ENCODE measurements at regions not wholly inside any gene's neighbourhood (a gene's known extent, or its start where the extent isn't known, plus 50 kb on each side); places are given as distances from the start of the nearest gene placed in this dataset.
A peak's percentile ranks its signal among the peaks of the same experiment; 100 is the strongest.

GRCh38 chr13:80177327-80177726, 163.6 kb downstream of the SPRY2 start:
- no peak for DNase-seq
- Histone ChIP-seq H3K9me3 (ENCODE audit: severe bottlenecking) (no peaks in the 10 kb centered on the region), H3K27ac (no peak overlapping the region), H3K36me3 (no peaks in the 10 kb centered on the region), H3K4me3 (ENCODE audit: low read depth, low read length) (no peak overlapping the region), H3K27me3 (ENCODE audit: insufficient read depth, low read depth, severe bottlenecking) (no peaks in the 10 kb centered on the region)
- TF ChIP-seq CTCF (IDR thresholded peaks at IDR 0.05; ENCODE audit: low read depth, low read length) = no peak

DNA sequence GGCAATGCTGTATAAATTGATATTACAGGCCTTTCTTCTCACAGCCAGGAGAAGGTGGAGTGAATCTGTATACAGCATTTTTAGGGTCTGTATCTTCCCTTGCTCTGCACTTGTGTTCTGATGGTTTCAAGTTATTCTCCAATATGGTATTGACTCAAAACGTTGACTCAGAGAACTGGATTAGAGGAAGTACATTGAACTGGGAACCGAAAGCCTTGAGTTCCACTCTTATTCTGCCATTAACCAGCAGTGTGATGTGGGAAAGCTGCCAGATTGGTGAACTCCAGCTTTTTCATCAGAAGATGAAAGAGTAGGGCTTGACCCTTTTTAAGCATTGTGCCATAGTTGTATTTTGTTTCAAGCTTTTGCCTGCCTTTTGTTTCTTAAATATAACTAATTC, 167.7 kb downstream of the SPRY2 start:
- Histone ChIP-seq H3K27ac (no peak overlapping the region), H3K27me3 (ENCODE audit: insufficient read depth, low read depth, severe bottlenecking) (no peaks in the 10 kb centered on the region), H3K9me3 (ENCODE audit: severe bottlenecking) (no peaks in the 10 kb centered on the region), H3K4me3 (ENCODE audit: low read depth, low read length) (no peak overlapping the region), H3K36me3 (no peaks in the 10 kb centered on the region)
- DNase-seq = no peak
- TF ChIP-seq CTCF (IDR thresholded peaks at IDR 0.05; ENCODE audit: low read depth, low read length) = no peak

DNA sequence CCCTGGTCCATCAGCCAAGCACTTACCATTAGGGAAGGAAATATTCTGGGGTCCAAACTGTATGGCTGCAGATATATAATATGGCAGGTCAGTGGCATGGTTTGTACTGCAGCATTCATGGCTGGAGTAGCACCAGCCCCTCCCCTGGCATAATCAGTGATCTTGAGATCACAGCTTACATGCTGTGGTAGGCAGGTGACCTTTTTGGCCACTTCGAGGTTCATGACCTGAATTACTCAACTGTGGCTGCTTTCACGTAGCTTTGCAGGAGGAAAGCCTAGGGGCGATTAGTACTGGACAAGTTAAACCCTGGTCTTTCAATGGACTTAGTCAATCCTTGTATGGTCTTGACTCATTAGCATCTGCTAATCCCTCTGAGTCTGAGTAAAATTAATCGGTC, 169.8 kb downstream of the SPRY2 start:
- Histone ChIP-seq H3K9me3 (ENCODE audit: severe bottlenecking) (no peaks in the 10 kb centered on the region), H3K4me3 (ENCODE audit: low read depth, low read length) (no peak overlapping the region), H3K27me3 (ENCODE audit: insufficient read depth, low read depth, severe bottlenecking) (no peaks in the 10 kb centered on the region), H3K27ac (no peak overlapping the region), H3K36me3 (no peaks in the 10 kb centered on the region)
- DNase-seq = peak; percentile 47
- TF ChIP-seq CTCF (IDR thresholded peaks at IDR 0.05; ENCODE audit: low read depth, low read length) = no peak

DNA sequence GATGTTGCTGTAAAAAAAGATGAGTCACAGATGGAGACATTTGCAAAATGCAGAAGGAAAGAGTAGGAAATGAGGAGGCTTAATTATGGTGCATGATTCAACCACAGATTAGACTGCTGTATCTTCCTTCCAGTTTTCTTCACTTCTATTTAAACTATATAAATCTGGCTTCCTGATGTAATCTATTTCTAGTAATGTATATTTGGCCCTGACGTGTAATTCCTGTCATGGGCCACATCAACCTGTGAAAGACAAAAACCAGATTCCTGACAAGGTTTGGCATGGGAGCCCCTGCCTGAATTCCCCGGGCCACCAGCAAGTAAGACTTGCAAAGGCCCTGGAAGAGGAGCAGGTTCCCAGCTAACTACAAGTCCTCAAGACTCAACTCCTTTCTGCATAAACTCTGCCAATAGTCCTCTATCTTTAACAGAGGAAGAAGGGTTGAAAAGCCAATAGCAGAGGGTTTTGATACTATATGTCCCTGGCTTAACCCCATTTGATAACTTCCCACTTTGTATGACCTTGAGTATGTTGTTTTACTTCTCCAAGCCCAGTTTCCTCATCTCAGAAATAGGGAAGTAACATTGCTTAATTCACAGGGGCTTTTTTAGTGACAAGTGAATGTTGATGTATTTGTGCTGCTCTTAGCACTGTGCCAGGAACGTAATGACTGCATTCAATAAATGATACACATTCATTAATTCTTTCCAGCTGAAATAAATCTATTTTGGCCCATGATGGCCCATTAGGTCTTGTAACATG, 172.7 kb downstream of the SPRY2 start:
- H3K27me3 ChIP-seq (ENCODE audit: insufficient read depth, low read depth, severe bottlenecking) = no peaks in the 10 kb centered on the region
- H3K36me3 ChIP-seq = no peaks in the 10 kb centered on the region
- no peak for DNase-seq
- H3K4me3 ChIP-seq (ENCODE audit: low read depth, low read length) = no peak overlapping the region
- H3K9me3 ChIP-seq (ENCODE audit: severe bottlenecking) = no peaks in the 10 kb centered on the region
- H3K27ac ChIP-seq = no peak overlapping the region
- TF ChIP-seq CTCF (IDR thresholded peaks at IDR 0.05; ENCODE audit: low read depth, low read length) = no peak

GRCh38 chr13:80166352-80166751, 174.6 kb downstream of the SPRY2 start:
- no peak overlapping the region for H3K4me3 ChIP-seq (ENCODE audit: low read depth, low read length)
- no peaks in the 10 kb centered on the region for H3K36me3 ChIP-seq
- DNase-seq = no peak
- no peak for TF ChIP-seq CTCF (IDR thresholded peaks at IDR 0.05; ENCODE audit: low read depth, low read length)
- H3K9me3 ChIP-seq (ENCODE audit: severe bottlenecking) = no peaks in the 10 kb centered on the region
- H3K27me3 ChIP-seq (ENCODE audit: insufficient read depth, low read depth, severe bottlenecking) = no peaks in the 10 kb centered on the region
- no peak overlapping the region for H3K27ac ChIP-seq

- TF ChIP-seq CTCF (IDR thresholded peaks at IDR 0.05; ENCODE audit: low read depth, low read length) = no peak
- no peak for DNase-seq
- Histone ChIP-seq H3K27me3 (ENCODE audit: insufficient read depth, low read depth, severe bottlenecking) (no peaks in the 10 kb centered on the region), H3K4me3 (ENCODE audit: low read depth, low read length) (no peak overlapping the region), H3K36me3 (no peaks in the 10 kb centered on the region), H3K9me3 (ENCODE audit: severe bottlenecking) (no peaks in the 10 kb centered on the region), H3K27ac (no peak overlapping the region)
Observed at GRCh38 chr13:80164462-80164861, 176.5 kb downstream of the SPRY2 start.
